Astrocyte of the cerebellum (primary cell): ENCODE measurements at regions not wholly inside any gene's neighbourhood (a gene's known extent, or its start where the extent isn't known, plus 50 kb on each side); places are given as distances from the start of the nearest gene placed in this dataset.

Experiments used
- DNase-seq: peaks from one replicate; pipeline ENCODE4 v3.0.0-alpha.2; 2011; ENCODE audit warnings: low read depth
- H3K4me3 ChIP-seq: 2 replicates; pipeline ENCODE4 v1.5.1; 2011; ENCODE audit warnings: mild to moderate bottlenecking, low read depth, low read length, moderate library complexity
- CTCF ChIP-seq: IDR thresholded peaks from 2 replicates; pipeline ENCODE4 v1.5.1; 2012; ENCODE audit warnings: low read length, low read depth, moderate library complexity, mild to moderate bottlenecking; ENCODE audit errors: missing control alignments
- in situ Hi-C: cut with HindIII; loops from 2 replicates; pipeline ENCODE4 v1.10.0; 2017; ENCODE audit warnings: low sequenced_read_pairs

GRCh38 chr20:24086121-24086520, 97.5 kb upstream of the GGTLC1 start:
- no peak for DNase-seq
- no peak for TF ChIP-seq CTCF
- in situ Hi-C loops = no loop called here
- H3K4me3 ChIP-seq = no peak overlapping the region

GRCh38 chr20:24084281-24084680, 95.7 kb upstream of the GGTLC1 start:
- H3K4me3 ChIP-seq = no peak overlapping the region
- TF ChIP-seq CTCF = no peak
- in situ Hi-C loops = no loop called here
- DNase-seq = no peak

- no peak for DNase-seq
- in situ Hi-C loops = no loop called here
- no peak overlapping the region for H3K4me3 ChIP-seq
- TF ChIP-seq CTCF = no peak
Measured at GRCh38 chr20:24081077-24081476, 92.5 kb upstream of the GGTLC1 start.

- no peak for DNase-seq
- in situ Hi-C loops = no loop called here
- TF ChIP-seq CTCF = no peak
- no peak overlapping the region for H3K4me3 ChIP-seq
Measured at GRCh38 chr20:24079661-24080412, 91.3 kb upstream of the GGTLC1 start.

- in situ Hi-C loops = no loop called here
- H3K4me3 ChIP-seq = no peak overlapping the region
- DNase-seq = no peak
- TF ChIP-seq CTCF = no peak
Measured at GRCh38 chr20:24077145-24077544, 88.6 kb upstream of the GGTLC1 start.

GRCh38 chr20:24070679-24071078, 82.1 kb upstream of the GGTLC1 start:
- no peak for TF ChIP-seq CTCF
- DNase-seq = no peak
- no peak overlapping the region for H3K4me3 ChIP-seq
- in situ Hi-C loops = no loop called here
